Ovary (tissue), 7 donors: ENCODE measurements at regions not wholly inside any gene's neighbourhood (a gene's known extent, or its start where the extent isn't known, plus 50 kb on each side); places are given as distances from the start of the nearest gene placed in this dataset.

ENCODE experiments used
- DNase-seq, 5 donors: peaks; one replicate each; pipeline ENCODE4 v3.0.0-alpha.2; 2019 to 2020
- H3K27ac ChIP-seq, 2 donors: fragments of 200-600 bp; one replicate each; pipeline versions ENCODE4 v1.5.1 to v1.8.0; 2019 to 2022
- H3K27me3 ChIP-seq: fragments of 200-600 bp; one replicate; pipeline ENCODE4 v1.8.0; 2022
- H3K36me3 ChIP-seq: fragments of 200-600 bp; sonication (generic); one replicate; pipeline ENCODE4 v1.5.1; 2019
- H3K4me1 ChIP-seq: one replicate; pipeline ENCODE4 v1.8.1; 2013; ENCODE audit warnings: mild to moderate bottlenecking, moderate library complexity; ENCODE audit not compliant: insufficient read depth
- H3K4me3 ChIP-seq: fragments of 200-600 bp; sonication (generic); one replicate; pipeline ENCODE4 v1.5.1; 2017
- H3K9me3 ChIP-seq, 2 donors: fragments of 200-600 bp in 1 of 2; sonication (generic) in 1 of 2; one replicate each; pipeline versions ENCODE4 v1.5.1 to v1.8.1; 2013 to 2019; ENCODE audit warnings: mild to moderate bottlenecking in 1 of 2, moderate library complexity in 1 of 2
- EP300 ChIP-seq: sonication (generic); formaldehyde crosslinking; IDR thresholded peaks from one replicate; pipeline ENCODE4 v1.6.1; 2017; ENCODE audit warnings: antibody characterized with exemption
- POLR2A ChIP-seq: fragments of 450-650 bp; IDR thresholded peaks from one replicate; pipeline ENCODE4 v1.6.1; 2017; ENCODE audit warnings: antibody characterized with exemption, mild to moderate bottlenecking, moderate library complexity
- WGBS, 3 donors: extraction: QIAGEN DNeasy Blood & Tissue Kit in 1 of 3; methylation state at CpG; one replicate each; pipeline versions ENCODE4 v1.1.5 to v1.1.7; 2013 to 2017; 5-methylcytosine and 5-hydroxymethylcytosine counted together
- intact Hi-C, 4 donors: fragments of 100-400 bp; cut with DNase I; formaldehyde crosslinking; loops; one replicate each; pipeline versions ENCODE4 v1.11.0 to v1.15.1; 2022 to 2023
- TF ChIP-seq, protein P1 (sequence below), 3 donors: fragments of 450-650 bp in 2 of 3; fragments of 200-600 bp in 1 of 3; IDR thresholded peaks; one replicate each; pipeline versions ENCODE4 v1.5.1 to v1.8.0; 2016 to 2022; ENCODE audit warnings: antibody characterized with exemption in 3 of 3, mild to moderate bottlenecking in 1 of 3
- donor health status: DM: no; HTN: no; CAD: no; lungs with moderate emphysema.
- donor health status: DM: no; HTN: no; CAD: no.
- donor health status: Bipolar disorder and iron deficiency.
- donor health status: DM: no; HTN: no; CAD: no.
- donor health status: DM: yes; HTN: yes; CAD: no.

DNA sequence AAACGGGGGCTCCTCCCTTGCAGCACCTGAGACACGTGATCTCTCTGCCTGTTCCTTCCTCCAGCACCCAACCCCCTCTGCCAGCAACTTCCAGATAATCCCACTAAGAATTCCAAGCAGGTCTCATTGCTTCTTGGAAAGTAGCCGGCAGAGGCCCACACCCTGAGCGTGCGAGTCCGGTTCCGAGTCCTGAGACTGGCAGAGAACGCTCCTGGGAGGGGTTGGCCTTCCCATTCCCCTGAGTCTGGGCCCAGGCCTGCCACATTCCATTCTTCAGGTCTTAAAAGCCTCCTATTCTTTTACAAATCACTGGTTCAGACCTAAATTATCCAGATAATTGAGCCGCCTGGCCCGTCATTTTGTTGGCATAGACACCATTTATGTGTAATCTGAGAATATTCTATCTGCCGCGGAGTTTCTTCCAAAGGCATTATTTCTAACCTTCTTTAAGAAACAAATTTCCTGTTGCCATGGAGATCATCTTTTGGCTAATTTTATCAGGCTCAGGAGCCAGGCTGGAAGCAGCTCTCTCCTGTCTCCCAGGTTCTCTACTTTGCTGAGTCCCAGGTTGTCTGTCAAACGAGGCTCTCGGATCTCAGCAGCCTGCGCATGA, 165.4 kb downstream of the MYCN start:
- WGBS, 3 donors: 47 to 52% (median 49%) methylated on average over 15 of the region's 15 CpGs
- TF ChIP-seq EP300 (no peak), POLR2A (no peak)
- TF ChIP-seq, protein P1, sequence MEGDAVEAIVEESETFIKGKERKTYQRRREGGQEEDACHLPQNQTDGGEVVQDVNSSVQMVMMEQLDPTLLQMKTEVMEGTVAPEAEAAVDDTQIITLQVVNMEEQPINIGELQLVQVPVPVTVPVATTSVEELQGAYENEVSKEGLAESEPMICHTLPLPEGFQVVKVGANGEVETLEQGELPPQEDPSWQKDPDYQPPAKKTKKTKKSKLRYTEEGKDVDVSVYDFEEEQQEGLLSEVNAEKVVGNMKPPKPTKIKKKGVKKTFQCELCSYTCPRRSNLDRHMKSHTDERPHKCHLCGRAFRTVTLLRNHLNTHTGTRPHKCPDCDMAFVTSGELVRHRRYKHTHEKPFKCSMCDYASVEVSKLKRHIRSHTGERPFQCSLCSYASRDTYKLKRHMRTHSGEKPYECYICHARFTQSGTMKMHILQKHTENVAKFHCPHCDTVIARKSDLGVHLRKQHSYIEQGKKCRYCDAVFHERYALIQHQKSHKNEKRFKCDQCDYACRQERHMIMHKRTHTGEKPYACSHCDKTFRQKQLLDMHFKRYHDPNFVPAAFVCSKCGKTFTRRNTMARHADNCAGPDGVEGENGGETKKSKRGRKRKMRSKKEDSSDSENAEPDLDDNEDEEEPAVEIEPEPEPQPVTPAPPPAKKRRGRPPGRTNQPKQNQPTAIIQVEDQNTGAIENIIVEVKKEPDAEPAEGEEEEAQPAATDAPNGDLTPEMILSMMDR (IDR thresholded peaks at IDR 0.05): no peak
- intact Hi-C loops: loop anchor here in 2 of 4 donors (5.0 to 10.0 kb wide), 2 partner anchors 111 to 497 kb away; no protein-coding TSS in a partner anchor
- H3K4me1 ChIP-seq: no peaks in the 10 kb centered on the region
- H3K36me3 ChIP-seq: no peaks in the 10 kb centered on the region
- no peak overlapping the region for H3K27ac ChIP-seq
- no peak for DNase-seq
- H3K27me3 ChIP-seq: no peaks in the 10 kb centered on the region
- H3K9me3 ChIP-seq: no peaks in the 10 kb centered on the region
- no peak overlapping the region for H3K4me3 ChIP-seq

DNA sequence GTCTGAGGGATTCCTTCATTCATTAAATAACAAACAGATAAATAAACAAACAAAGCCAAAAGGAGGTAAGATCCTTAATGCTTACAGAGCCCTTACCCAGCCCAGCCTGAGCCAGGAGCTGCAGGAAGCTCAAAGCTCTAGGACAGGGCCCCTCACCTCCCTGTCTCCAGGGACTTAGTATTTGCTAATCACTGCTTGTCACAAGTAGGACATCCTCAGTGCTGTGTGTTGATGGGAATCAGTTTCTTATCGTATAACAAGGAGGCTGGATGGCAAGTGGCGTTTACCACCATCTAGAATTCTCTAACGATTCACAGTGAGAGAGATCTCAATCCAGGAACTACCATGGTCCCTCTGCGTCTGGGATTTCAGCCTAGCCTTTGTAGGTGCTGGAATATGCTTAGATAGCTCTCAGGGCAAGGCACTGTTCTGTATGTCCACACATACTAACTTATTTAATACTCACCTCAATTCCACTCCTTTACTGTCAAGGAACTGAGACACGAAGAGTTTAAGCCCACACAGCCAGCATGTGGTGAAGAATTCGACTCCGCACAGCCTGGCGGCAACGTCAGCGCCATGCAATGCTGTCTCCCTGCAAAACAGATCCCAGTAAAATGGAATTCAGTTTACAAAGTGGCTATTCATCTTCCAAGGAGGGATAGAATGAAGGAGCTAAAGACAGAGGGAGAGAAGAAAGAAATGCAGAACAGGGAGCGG, 164.8 kb downstream of the MYCN start:
- Histone ChIP-seq H3K36me3 (no peaks in the 10 kb centered on the region), H3K4me3 (no peak overlapping the region), H3K27ac (no peak overlapping the region), H3K27me3 (no peaks in the 10 kb centered on the region), H3K9me3 (no peaks in the 10 kb centered on the region), H3K4me1 (no peaks in the 10 kb centered on the region)
- 77 to 90% (median 86%) methylated on average over 11 of the region's 11 CpGs for WGBS, 3 donors
- intact Hi-C loops: loop anchor here in 2 of 4 donors (5.0 to 10.0 kb wide), 2 partner anchors 110 to 497 kb away; no protein-coding TSS in a partner anchor
- no peak for DNase-seq
- TF ChIP-seq EP300: no peak
- TF ChIP-seq, protein P1 (IDR thresholded peaks at IDR 0.05): no peak
- no peak for TF ChIP-seq POLR2A

DNA sequence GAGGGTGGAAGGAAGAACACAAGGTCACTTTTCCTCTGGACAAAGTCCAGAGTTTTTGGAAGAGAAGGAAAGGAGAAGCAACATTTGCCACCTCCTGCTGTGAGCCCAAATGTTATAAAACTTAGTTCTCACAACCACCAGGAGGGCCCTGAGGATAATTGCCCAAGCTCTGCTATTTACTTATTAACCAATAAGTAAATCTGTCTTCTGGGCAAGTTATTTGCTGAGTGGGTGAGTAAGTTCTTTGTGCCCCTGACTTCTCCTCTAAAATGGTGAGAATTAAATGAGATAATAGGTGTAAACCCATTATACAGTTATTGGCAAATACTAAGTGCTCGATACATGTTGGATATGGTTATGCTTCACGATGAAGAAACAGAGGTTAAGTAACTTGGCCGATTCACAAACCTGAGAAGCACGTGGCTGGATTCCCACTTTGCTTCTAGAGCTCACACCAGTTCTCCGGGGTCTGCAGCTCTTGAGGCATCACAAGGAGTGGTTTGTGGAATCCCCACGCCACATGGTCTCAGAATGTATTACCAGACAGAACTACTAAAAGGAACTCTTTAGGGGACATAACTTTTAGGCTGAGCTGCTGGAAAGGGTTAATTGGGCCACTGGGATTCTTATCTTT, 164.1 kb downstream of the MYCN start:
- Histone ChIP-seq H3K36me3 (no peaks in the 10 kb centered on the region), H3K4me3 (no peak overlapping the region)
- WGBS, 3 donors: 89 to 95% (median 89%) methylated on average over 6 of the region's 6 CpGs

DNA sequence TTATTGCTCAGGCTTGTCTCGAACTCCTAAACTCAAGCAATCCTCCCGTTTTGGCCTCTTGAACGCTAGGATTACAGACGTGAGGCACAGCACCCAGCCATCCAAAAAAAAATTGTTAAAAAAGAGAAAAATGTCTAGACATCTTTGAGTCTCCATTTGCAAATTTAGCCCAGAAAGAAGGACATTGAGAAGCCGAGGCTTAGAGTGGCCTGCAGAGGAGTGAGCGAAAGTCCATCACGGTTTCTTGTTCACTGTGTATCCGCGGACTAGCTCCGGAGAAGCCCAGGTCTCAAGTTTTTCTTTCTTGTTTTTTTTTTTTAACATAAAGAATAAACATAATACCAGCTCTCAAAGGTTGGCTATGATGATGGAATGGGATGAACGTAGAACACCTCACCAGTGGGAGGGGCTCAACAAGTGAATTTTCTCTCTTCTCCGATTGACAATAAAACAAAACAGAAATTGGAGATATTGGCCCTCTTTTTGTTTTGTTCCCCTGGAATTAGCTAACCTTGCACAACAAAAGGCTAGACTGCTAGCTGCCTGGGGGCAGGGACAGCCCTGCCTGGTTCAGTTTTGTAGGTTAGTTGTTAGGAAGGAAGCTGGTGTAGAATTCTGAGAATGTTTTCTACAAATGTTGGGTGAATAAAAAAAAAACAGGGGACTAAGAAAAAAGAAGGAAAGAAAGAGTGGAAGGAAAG, 163.4 kb downstream of the MYCN start:
- WGBS, 3 donors: 92% methylated on average over 12 of the region's 12 CpGs
- intact Hi-C loops: loop anchor here in 1 of 4 donors (10.0 kb wide), 1 partner anchor 109 kb away; no protein-coding TSS in a partner anchor
- Histone ChIP-seq H3K4me1 (no peaks in the 10 kb centered on the region), H3K4me3 (no peak overlapping the region), H3K36me3 (no peaks in the 10 kb centered on the region), H3K27me3 (no peaks in the 10 kb centered on the region), H3K27ac (no peak overlapping the region), H3K9me3 (no peaks in the 10 kb centered on the region)
- DNase-seq: no peak
- TF ChIP-seq POLR2A (no peak), EP300 (no peak)
- TF ChIP-seq, protein P1 (IDR thresholded peaks at IDR 0.05): no peak

More for the DNA sequence above, 164.1 kb downstream of the MYCN start:
- no peaks in the 10 kb centered on the region for H3K9me3 ChIP-seq
- intact Hi-C loops: loop anchor here in 1 of 4 donors (10.0 kb wide), 1 partner anchor 110 kb away; no protein-coding TSS in a partner anchor
- TF ChIP-seq, protein P1 (IDR thresholded peaks at IDR 0.05): no peak
- TF ChIP-seq POLR2A: no peak
- TF ChIP-seq EP300: no peak
- H3K27me3 ChIP-seq: no peaks in the 10 kb centered on the region
- no peak overlapping the region for H3K27ac ChIP-seq
- DNase-seq: no peak
- no peaks in the 10 kb centered on the region for H3K4me1 ChIP-seq
